ENCODE measurements at regions not wholly inside any gene's neighbourhood (a gene's known extent, or its start where the extent isn't known, plus 50 kb on each side); places are given as distances from the start of the nearest gene placed in this dataset.

DNA sequence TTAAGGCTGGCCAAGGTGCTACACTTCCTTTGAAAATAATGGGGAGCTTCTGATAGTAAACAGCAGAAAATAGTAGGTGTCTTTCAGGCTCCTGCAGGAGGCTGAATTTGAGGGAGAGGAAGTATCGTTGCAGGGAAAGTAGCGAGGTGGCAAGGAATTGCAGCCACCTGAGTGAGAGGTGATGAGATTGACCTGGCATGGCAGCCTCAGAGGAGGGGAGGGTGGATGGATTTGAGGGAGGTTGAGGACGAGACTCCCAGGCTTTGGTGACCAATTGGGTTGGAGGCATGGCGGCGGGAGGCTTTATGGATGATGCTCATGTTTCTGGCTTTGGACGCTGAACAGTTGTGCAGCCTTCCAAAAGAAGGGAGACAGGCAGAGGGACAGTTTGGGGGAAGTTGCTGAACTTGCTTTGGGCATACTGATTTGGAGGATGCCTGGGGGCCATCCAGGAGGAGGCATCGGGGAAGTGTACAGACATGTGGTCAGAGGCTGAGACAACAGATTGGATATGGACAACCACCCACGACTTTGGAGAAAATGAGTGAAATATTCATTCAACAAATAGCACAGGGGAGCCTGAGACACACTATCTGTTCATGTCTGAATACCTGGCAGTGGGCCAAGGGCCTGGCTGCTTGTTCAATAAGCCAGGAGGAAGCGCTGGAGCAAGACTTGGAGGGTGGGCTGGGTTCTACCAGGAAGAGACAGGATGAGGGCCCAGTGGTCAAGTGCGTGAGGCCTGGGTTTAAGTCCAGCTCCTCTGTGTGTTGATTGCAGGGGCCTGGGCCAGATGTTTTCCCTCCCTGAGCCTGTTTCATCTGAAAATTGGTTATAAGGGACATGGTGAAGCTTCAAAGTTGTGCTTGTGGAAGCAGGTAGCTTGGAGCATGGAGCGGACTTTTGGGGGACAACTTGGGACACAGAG lies 113.2 kb downstream of the CEBPB start:
- DNase-seq = no peak

DNA sequence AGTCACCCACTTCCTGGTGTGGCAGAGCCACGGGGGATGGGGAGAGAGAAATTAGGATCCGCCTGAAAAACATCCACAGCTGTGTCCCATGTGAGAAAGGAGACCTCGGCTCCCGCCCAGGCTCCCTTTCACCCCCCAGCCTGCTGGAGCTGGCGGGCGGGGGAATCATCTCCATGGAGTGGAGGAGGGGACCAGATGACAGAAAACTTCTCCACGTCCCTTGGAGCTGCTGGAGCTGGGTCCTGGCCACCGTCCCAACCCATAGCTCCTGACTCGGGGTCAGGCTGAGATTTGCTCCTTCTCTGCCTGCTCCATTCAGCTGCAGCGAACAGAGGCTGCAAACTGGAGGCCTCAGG lies 113.8 kb downstream of the CEBPB start:
- DNase-seq = no peak

DNA sequence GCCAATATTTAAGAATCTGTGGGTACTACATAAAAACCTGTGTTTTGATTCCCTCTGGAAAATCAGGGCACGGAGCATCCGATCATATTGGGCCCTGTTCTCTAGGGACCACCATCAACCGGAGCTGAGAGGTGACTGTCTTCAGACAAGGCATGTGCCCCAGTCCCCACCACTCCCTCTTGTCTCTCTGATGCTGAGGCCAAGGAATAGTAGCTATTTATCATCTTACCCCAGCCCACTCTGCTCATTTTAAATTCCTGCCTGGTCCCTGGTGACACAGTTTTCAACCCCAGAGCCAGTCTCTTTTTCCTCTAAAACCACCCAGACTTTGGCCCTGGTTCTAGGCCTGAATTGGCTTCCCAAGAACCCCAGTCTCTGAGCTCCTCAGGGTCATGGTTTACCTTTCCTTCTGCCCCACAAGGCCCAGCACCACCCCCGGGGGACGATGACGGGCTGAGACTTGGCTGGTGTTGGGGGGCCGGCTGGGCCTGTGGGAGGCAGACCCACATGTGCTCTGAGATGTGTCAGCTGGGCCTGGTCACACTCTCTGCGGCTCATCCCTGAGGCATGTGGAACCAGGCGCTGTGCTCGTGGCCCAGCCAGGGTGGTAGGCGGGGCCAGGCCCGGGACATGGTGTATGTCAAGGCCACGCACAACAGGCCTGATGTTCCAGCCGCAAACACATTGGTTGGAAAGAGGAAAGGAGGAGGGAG lies 114.4 kb downstream of the CEBPB start:
- DNase-seq = no peak

DNA sequence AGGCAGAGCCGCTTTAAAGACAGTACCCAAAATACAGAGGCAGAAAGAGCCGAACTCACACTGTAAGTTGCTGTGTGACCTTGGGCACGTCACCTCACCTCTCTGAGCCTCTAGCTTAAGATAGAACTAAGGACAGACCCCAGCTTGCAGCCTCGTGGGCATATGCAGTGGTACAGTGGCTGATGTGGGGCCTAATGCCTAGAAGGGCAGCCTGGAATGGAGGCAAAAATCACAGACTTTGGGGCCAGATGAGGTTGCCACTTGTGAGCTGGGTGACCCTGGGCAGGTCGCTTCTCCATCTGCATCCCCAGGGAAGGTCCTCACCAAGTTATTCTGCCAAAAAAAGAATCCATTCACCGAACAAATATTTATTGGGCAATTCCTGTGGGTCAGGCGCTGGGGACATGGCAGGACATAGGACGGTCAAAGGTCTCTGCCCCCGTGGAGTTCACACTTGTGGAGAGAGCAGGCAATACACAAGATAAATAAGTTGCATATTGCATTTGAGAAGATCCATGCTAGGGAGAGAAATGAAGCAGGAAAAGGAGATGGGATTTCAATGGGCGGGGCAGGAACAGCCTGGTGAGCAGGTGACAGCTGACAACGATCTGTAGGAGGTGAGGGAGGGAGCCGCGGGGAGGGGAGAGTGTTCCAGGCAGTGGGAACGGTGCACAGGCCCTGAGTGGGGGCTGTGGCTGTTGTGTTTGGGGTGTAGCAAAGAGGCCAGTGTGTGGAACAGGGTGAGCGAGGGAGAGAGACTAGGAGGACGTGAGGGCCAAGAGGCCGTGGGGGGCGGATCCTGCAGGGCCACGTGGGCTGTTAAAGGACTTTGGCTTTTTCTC lies 115.2 kb downstream of the CEBPB start:
- DNase-seq = no peak

DNA sequence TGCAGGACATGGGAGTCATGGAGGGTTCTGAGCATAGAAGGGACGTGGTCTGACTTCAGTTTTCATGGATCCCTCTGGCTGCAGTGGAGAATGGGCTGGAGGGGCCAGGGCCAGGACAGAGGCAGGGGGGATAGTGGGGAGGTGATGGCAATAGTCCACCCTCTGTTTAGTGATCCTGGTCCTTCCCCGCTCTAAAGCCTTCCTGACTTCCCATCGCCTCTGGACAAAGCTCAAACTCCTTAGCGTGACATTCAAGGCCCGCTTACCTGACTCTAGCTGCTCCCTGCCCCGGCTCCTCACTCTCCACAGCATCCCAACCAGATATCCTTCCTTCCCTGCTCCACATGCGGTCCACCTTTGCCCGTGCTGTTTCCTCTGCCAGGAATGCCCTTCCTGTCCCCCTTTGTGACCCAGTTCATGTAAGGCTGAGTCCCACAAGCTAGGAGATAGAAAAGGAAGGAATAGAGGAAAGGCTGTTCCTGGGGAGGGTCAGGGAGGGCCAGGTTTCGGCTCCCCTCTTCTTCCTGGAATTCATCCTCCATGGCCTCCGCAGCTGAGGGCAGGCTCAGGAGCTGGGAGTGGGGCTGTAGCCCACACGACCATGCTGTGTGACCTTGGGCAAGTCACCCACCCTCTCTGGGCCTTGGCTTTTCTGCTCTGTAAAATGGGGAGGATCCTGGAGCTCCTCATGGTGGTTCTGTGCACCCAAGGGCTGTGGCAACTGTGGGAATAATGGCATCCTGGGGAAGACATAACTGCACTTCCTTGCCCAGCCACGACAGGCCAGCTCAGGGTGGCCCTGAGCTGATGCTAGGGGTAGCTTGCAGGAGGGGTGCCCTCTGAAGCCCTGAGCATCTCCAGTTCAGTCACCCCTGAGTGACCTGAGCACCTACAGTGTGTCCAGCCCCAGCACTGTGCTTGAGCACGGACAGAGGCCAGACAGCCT lies 116.1 kb downstream of the CEBPB start:
- DNase-seq = no peak

DNA sequence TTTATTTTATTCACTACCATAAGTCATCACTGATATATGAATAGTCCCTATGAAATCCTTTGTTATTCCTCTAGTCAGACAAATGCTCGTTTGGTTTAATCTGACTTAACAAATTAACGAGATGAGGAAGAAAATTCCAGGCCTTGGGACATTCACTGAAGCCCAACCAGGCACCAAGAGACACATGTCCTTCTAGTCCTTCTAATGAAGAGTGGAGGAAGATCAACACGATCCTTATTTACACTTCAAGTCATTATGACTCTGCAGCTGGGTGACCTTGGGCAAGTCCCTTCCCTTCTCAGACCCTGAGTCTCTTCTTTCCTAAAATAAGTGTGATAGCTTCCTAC lies 117.5 kb downstream of the CEBPB start:
- no peak for DNase-seq

DNA sequence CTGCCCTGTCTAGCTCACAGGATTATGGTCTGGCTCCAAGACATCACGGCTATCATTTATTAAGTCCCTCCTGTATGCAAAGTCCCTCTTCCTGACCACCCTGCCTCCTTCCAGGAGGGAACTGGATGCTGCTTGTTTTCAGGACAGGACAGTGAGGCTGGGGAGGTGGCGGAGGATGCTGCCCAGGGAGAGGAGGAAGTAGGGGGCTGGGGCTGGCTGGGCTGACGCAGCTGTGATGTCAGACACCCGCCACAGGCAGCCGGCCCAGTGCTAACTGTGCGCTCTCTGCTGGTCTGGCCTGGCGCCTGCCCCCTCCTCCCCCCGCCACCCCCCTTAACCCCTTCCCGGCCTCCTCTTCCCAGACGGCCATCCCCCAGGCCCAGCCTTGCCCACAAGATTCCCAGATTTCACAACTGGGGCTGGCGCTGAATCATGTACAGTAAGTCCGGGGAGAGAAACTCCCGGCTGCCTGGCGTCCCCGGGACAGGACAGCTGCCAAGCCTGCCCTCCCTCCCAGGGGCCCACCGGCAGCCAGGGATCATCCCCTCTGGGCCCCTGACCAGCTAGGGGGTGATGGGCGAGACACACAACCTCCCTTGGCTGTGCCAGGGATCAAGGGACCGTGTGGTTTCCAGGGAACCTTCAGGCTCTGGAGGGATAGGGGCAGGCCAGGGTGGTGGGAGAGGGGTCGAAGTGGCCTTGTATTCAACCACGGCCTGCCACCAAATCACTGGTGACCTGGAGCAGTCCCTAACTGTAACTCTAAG lies 118.1 kb downstream of the CEBPB start:
- no peak for DNase-seq

DNA sequence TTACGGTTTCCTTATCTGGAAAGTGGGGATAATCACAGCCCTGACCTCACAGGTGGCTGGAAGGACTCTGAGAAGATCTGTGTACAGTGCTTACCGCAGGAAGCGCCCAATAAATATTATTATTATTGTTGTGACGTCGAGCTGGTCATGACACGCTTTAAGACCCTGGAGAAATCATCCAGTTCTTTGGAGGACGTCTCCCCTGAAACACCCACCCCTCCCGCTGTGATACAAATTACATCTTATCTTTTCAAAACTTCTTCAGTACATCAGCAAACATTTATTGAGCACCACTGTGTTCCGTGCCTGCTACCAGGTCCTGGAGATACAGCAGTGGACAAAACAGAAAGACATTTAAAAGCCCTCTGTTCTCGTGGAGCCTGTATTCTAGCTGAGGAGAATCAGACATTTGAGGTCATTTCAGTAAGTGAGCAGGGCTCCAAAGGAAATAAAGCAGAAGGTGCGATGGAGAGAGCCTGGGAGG lies 118.7 kb downstream of the CEBPB start:
- DNase-seq = no peak

DNA sequence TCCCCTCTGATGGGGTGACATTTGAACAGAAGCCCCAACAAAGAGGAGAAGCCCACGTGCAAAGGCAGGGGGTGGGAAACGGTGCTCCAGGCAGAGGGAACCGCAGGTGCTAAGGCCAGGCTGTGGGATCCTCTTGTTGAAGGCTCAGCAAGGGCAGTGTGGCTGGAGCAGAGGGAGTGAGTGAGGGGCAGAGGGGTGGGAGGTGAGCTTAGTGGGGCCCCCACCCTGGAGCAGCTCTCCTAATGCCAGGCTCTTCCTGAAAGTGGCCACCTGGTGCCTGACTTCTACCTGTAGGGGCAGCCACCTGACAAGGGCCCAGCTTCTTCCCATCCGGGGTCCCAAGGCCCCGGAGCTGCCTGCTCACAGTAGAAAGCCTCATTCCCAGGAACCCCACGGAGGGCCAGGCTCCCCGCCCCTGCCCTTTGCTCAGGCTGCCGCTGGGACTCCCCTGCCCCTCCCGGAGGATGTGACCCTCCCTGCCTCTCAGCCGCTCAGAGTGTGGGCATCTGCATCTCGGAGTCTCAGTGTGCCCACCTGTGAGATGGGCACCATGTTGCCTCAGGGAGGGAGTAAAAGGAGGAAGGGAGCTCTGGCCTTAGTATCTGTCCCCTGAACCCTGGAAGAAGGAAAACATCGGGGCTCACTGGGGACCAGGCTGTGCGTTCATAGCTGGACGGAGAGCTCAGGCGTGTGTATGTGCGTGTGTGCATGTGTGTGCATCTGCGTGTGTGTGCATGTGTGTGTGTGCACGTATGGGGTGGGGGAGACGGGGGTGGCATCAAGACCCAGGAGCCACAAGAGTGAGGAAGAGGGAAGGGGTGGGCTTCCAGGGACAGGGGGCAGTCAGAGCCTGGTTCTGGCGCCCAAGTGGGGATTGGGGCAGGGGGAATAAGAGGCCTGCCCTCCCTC lies 119.4 kb downstream of the CEBPB start:
- no peak for DNase-seq

DNA sequence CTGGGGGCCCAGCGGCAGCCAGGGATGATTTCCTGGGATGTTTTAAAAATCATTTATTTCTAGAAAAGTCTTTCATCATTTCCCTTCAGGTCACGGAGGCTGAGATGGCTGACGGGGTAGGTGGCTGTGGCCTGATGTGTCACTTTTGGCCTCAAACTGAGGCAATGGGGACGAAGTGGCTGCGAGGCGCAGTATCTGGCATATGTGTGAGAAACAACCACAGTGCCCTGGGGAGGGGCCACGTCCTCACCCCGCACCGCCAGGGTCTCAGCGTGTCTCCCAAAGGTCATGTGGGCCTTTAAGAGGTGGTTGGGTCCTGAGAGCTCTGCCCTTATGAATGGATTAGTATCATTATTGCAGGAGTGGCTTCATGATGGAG lies 120.0 kb downstream of the CEBPB start:
- DNase-seq = no peak

DNA sequence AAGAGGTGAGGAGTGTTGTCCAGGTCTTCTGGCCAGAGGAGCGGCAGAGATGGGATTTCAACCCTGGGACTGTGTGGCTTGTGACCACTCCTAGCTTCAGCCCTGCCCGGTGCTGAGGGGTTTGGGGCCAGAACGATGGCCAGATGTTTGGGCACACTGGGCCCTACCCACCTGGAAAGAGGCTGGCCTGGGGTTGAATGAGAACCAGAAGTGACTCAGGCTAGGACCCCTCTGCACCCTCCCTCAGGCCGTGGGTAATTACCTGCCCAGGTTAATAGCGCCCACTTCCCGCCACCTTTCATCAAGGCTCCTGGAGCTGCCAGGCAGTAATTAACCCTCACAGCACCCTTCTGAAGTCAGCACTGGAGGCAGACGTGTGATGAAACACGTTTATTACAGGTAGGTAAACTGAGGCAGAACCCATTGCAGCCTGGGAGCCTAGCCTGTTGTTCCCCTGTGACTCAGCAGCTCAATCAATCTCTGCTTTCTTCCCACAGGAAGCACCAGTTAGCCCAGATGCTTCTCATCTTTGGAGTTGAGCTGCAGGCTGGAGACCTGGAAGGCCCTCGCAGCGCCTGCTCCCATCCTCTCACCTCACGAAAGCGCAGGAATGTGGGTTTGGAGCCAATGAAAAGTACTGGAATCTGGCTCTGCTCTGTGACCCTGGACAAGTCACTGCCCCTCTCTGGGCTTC lies 120.8 kb downstream of the CEBPB start:
- no peak for DNase-seq

DNA sequence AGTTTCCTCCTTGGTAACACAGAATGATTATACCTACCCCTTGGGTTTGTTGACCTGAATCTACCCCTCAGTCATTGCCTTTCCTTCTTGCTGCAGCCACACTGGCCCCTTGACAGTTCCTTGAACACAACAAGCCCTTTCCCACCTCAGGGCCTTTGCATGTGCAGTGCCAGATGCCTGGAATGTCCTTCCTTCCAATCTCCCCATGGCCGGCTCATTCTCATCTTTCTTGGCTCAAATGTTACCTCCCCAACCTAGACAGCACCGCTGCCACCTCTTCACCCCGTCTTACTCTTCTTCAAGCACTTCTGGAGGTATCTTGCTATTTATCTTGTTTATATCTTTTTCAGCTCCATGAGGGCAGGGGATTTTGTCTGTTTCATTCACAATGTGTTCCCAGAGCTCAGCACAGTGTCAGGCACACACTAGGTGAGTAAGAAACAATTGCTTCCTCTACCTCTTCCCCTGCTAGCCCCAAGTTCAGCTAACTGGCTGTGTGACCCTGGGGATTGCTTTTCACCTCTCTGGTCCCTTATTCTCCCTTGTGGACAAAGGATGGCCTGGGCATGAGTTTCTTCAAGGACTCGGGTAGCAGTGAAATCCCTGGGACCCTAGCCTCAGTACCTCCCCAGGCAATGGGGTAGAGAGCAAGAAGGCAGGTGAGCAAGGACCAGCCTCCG lies 121.5 kb downstream of the CEBPB start:
- DNase-seq = no peak

DNA sequence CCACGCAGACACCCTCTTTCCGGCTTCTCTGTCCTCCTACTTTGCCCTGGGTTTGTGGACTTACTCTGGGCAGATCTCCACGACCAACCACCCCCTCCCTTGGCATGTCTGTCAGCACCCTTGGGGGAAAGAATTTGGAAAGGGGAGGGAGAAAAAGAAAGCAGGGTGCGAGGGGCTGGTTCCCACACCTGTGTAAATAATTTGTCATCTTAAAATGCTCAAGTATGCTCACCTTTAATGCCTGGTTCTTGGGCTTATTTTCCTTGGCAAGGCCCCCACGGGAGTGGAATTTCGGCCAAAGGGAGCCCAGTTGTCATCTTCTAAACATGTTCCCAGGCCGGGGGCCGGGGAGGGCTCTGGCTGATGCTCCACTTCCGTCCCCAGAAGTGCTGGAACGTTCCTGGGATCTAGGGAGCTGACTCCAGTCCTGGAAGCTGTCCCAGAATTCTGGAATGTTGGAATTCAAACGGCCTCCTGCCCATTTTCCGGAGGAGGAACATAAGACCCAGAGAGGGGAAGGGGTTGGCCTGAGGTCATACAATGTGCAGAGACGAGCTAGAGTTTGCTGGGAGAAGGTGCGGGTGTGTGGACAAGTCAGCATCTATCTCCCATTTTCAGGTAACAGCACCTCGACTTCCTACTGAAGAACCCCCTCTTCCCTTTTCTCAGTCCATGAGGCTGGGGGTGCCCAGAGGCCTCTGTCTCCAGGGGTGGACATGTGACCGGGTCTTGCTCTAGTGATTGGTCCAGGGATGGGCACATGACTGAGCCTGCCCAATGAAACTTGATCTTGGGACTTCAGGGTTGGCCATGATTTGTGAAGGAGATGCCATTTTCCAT lies 122.3 kb downstream of the CEBPB start:
- DNase-seq = no peak

DNA sequence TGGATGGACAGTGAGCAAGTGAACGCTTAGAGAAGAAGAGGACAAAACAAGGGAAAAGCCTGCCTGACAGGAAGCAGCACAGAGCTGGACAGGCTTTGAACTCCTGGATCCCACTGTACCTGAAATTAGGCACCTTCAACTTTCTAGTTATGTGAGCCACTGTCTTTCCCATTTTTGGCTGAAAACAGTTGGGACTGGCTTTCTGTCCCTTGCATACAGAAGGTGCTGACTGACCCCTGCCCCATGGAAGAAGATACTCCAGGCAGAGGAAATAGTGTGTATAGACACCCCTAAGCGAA lies 122.8 kb downstream of the CEBPB start:
- no peak for DNase-seq

DNA sequence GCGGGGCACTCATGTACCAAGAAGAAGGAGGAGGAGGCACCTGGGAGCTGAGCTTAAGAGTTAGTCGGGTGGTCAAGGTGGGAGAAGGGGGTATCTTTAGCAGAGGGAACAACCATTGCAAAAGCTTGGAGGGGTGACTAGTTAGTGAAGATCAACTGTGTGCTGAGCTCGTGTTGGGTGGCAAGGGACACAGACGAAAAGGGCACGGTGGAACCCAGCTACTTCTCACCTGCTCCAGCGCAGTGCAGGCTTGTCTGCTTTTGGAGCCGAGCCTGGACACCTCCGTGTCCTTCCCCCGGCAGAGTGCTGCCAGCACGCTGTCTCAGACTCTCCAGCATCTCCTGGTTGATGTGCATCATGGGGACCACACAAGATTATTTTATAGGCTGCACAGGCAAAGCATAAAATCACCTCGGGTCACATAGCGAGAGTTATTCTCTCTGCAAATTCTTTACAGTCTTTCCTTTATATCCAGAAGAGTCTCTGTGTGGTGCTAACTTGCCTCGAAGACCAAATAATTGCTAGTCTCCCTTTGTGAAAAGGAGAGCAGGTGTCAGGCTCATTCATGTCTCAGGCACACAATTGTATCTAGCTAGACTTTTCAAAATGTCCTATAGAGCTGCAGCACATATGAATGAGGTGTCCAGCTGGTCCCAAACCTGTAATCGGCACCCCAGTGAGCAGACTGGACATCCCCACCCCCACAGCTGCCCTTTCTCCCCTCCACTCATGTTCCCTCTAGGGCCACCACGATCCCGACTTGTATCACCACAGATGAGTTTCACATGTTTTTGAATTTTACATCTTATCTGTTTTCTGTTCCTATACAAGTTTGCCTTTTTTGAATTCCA lies 123.4 kb downstream of the CEBPB start:
- DNase-seq = no peak

DNA sequence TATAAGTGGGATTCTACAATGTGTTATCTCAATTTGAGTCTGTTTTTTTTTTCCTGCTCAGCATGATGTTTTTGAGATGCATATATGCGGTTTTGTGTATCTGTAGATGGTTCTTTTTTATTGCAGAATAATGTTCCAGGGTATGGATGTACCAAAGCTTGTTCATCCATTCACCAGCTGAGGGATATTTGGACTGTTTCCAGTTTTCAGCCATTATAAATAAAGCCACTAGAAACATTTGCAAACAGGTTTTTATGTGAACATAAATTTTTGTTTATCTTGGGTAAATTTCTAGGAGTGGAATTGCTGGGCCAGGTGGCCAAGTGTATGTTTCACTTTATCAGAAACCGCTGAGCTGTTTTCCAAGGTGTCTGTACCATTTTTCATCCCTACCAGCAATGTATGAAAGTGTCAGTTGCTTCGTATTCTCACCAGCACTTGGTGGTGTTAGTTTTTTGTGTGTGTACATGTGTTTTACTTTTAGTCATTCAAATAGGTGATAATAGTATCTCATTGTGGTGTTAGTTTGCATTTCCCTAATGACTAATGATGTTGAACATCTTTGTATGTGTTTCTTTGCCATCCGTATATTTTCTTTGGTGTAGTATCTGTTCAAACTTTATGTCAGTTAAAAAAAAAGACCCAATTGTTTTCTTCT lies 124.2 kb downstream of the CEBPB start:
- DNase-seq = no peak

All from cortex of kidney (tissue), 1 donor.